ENCODE measurements at regions not wholly inside any gene's neighbourhood (a gene's known extent, or its start where the extent isn't known, plus 50 kb on each side); places are given as distances from the start of the nearest gene placed in this dataset.

DNA sequence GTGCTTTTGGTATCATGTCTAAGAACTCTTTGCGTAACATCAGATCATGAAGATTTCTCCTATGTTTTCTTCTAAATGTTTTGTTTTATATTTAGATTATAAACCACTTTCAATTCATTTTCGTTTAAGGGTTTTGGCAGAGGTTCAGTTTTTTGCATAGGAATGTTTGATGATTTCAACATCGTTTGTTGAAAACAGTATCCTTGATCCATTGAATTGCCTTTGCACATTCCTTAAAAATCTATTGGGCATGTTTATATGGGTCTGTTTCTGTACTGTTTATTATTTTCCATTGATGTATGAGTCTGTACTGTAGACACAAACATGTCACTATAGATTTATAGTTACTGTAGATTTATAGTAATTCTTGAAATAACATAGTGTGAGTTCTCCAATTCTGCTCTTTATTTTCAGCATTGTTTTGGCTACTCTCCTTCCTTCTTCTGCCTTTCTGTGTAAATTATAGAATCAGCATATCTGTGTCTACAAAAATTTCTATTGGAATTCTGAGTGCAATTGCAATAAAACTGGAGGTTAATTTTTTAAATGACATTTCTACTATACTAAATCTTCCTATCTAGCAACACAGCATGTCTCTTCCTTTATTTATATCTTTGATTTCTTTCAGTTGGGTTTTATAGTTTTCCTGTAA lies 374.0 kb downstream of the SV2B start:
- TF ChIP-seq, protein P1, sequence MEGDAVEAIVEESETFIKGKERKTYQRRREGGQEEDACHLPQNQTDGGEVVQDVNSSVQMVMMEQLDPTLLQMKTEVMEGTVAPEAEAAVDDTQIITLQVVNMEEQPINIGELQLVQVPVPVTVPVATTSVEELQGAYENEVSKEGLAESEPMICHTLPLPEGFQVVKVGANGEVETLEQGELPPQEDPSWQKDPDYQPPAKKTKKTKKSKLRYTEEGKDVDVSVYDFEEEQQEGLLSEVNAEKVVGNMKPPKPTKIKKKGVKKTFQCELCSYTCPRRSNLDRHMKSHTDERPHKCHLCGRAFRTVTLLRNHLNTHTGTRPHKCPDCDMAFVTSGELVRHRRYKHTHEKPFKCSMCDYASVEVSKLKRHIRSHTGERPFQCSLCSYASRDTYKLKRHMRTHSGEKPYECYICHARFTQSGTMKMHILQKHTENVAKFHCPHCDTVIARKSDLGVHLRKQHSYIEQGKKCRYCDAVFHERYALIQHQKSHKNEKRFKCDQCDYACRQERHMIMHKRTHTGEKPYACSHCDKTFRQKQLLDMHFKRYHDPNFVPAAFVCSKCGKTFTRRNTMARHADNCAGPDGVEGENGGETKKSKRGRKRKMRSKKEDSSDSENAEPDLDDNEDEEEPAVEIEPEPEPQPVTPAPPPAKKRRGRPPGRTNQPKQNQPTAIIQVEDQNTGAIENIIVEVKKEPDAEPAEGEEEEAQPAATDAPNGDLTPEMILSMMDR (IDR thresholded peaks at IDR 0.05), result no peak
- TF ChIP-seq POLR2A (IDR thresholded peaks at IDR 0.05), result no peak

Measured in gastroesophageal sphincter (tissue), 3 donors.